Astrocyte (in vitro differentiated cells and primary cell): ENCODE measurements at regions not wholly inside any gene's neighbourhood (a gene's known extent, or its start where the extent isn't known, plus 50 kb on each side); places are given as distances from the start of the nearest gene placed in this dataset.

Experiments
- DNase-seq: peaks from one replicate; pipeline ENCODE4 v3.0.0-alpha.2; 2010; ENCODE audit warnings: low read depth
- FAIRE-seq: peaks from 2 replicates; lab custom pipeline; 2011; peaks lifted over from hg19 to GRCh38; lab: Jason Lieb, UNC
- H2AFZ ChIP-seq: 2 replicates; pipeline ENCODE4 v1.6.0; 2012; ENCODE audit warnings: low read depth, low read length, inconsistent platforms
- H3K27ac ChIP-seq: 2 replicates; pipeline ENCODE4 v1.5.1; 2011; ENCODE audit warnings: low read depth, low read length, inconsistent platforms
- H3K27me3 ChIP-seq: 2 replicates; pipeline ENCODE4 v1.6.0; 2011; ENCODE audit warnings: low read length, inconsistent platforms; ENCODE audit not compliant: insufficient read depth
- H3K36me3 ChIP-seq: 2 replicates; pipeline ENCODE4 v1.5.1; 2011; ENCODE audit warnings: low read length, inconsistent platforms; ENCODE audit not compliant: insufficient read depth
- H3K4me1 ChIP-seq: 2 replicates; pipeline ENCODE4 v1.5.1; 2011; ENCODE audit warnings: low read length, inconsistent platforms; ENCODE audit not compliant: insufficient read depth
- H3K4me2 ChIP-seq: 2 replicates; pipeline ENCODE4 v1.6.0; 2012; ENCODE audit warnings: low read length, inconsistent platforms
- H3K4me3 ChIP-seq: 2 replicates; pipeline ENCODE4 v1.5.1; 2011; ENCODE audit warnings: low read depth, mild to moderate bottlenecking, low read length, inconsistent platforms; ENCODE audit not compliant: insufficient read depth
- H3K79me2 ChIP-seq: 2 replicates; pipeline ENCODE4 v1.6.0; 2012; ENCODE audit warnings: mild to moderate bottlenecking, low read length, inconsistent platforms; ENCODE audit not compliant: insufficient read depth
- H3K9ac ChIP-seq: 2 replicates; pipeline ENCODE4 v1.6.0; 2012; ENCODE audit warnings: mild to moderate bottlenecking, low read length, inconsistent platforms
- H3K9me3 ChIP-seq: 2 replicates; pipeline ENCODE4 v1.5.1; 2012; ENCODE audit warnings: low read depth, mild to moderate bottlenecking, low read length, inconsistent platforms; ENCODE audit not compliant: insufficient read depth
- H4K20me1 ChIP-seq: 2 replicates; pipeline ENCODE4 v1.6.0; 2012; ENCODE audit warnings: low read length, inconsistent platforms; ENCODE audit not compliant: insufficient read depth
- H3K27ac Mint-ChIP-seq: one replicate; pipeline ENCODE4 v1.8.0; 2021; ENCODE audit warnings: mild to moderate bottlenecking, mixed read lengths; ENCODE audit not compliant: unreplicated experiment
- H3K27me3 Mint-ChIP-seq: one replicate; pipeline ENCODE4 v1.8.0; 2021; ENCODE audit warnings: low read depth, mixed read lengths; ENCODE audit not compliant: unreplicated experiment
- H3K36me3 Mint-ChIP-seq: one replicate; pipeline ENCODE4 v1.8.0; 2021; ENCODE audit warnings: low read depth, mixed read lengths; ENCODE audit not compliant: unreplicated experiment
- H3K4me1 Mint-ChIP-seq: one replicate; pipeline ENCODE4 v1.8.0; 2021; ENCODE audit warnings: low read depth, mixed read lengths; ENCODE audit not compliant: unreplicated experiment
- H3K4me3 Mint-ChIP-seq: one replicate; pipeline ENCODE4 v1.8.0; 2021; ENCODE audit warnings: mild to moderate bottlenecking, moderate library complexity, mixed read lengths; ENCODE audit not compliant: unreplicated experiment
- H3K9me3 Mint-ChIP-seq: one replicate; pipeline ENCODE4 v1.8.0; 2021; ENCODE audit warnings: mild to moderate bottlenecking, mixed read lengths; ENCODE audit not compliant: unreplicated experiment
- CTCF ChIP-seq: IDR thresholded peaks from 2 replicates; pipeline ENCODE4 v1.5.1; 2011; ENCODE audit warnings: low read depth, mild to moderate bottlenecking, inconsistent platforms, low read length, moderate library complexity; ENCODE audit not compliant: insufficient read depth
- EZH2 ChIP-seq: IDR thresholded peaks from 2 replicates; pipeline ENCODE4 v1.6.1; 2012; ENCODE audit warnings: mild to moderate bottlenecking, low read length, inconsistent platforms; ENCODE audit not compliant: insufficient read depth

- TF ChIP-seq EZH2 (no peak), CTCF (no peak)
- no peaks in the 10 kb centered on the region for H3K4me1 Mint-ChIP-seq
- Histone ChIP-seq H3K9ac (no peak overlapping the region), H3K27me3 (no peaks in the 10 kb centered on the region), H3K36me3 (no peaks in the 10 kb centered on the region), H3K79me2 (no peaks in the 10 kb centered on the region), H4K20me1 (no peaks in the 10 kb centered on the region), H3K9me3 (no peaks in the 10 kb centered on the region), H3K27ac (no peak overlapping the region), H3K4me3 (no peak overlapping the region), H3K4me2 (no peak overlapping the region), H3K4me1 (no peaks in the 10 kb centered on the region), H2AFZ (no peak overlapping the region)
- no peak overlapping the region for H3K4me3 Mint-ChIP-seq
- H3K9me3 Mint-ChIP-seq, result no peaks in the 10 kb centered on the region
- no peak for DNase-seq
- FAIRE-seq, result no peak
- H3K27ac Mint-ChIP-seq, result no peak overlapping the region
- no peaks in the 10 kb centered on the region for H3K27me3 Mint-ChIP-seq
- H3K36me3 Mint-ChIP-seq, result no peaks in the 10 kb centered on the region
Observed at GRCh38 chr5:117615226-117615625, 1040.6 kb upstream of the SEMA6A start.

GRCh38 chr5:117614408-117614807 is 1039.8 kb upstream of the SEMA6A start:
- no peak for DNase-seq
- H3K36me3 ChIP-seq, result no peaks in the 10 kb centered on the region

More at GRCh38 chr5:117614408-117614807, 1039.8 kb upstream of the SEMA6A start:
- no peak overlapping the region for H3K9ac ChIP-seq
- H3K27ac ChIP-seq, result no peak overlapping the region
- FAIRE-seq, result no peak
- H3K27me3 ChIP-seq, result no peaks in the 10 kb centered on the region
- Mint-ChIP-seq H3K4me3 (no peak overlapping the region), H3K27ac (no peak overlapping the region), H3K4me1 (no peaks in the 10 kb centered on the region), H3K9me3 (no peaks in the 10 kb centered on the region), H3K36me3 (no peaks in the 10 kb centered on the region), H3K27me3 (no peaks in the 10 kb centered on the region)
- H3K4me2 ChIP-seq, result no peak overlapping the region
- H4K20me1 ChIP-seq, result no peaks in the 10 kb centered on the region
- H3K79me2 ChIP-seq, result no peaks in the 10 kb centered on the region
- TF ChIP-seq EZH2 (no peak), CTCF (no peak)
- H2AFZ ChIP-seq, result no peak overlapping the region
- H3K4me1 ChIP-seq, result no peaks in the 10 kb centered on the region
- H3K4me3 ChIP-seq, result no peak overlapping the region
- H3K9me3 ChIP-seq, result no peaks in the 10 kb centered on the region
